GF-D8 (cell line): ENCODE measurements at regions not wholly inside any gene's neighbourhood (a gene's known extent, or its start where the extent isn't known, plus 50 kb on each side); places are given as distances from the start of the nearest gene placed in this dataset.

Experiments
- DNase-seq: peaks from one replicate; lab custom pipeline; 2025; lab: John Stamatoyannopoulos, UW

DNA sequence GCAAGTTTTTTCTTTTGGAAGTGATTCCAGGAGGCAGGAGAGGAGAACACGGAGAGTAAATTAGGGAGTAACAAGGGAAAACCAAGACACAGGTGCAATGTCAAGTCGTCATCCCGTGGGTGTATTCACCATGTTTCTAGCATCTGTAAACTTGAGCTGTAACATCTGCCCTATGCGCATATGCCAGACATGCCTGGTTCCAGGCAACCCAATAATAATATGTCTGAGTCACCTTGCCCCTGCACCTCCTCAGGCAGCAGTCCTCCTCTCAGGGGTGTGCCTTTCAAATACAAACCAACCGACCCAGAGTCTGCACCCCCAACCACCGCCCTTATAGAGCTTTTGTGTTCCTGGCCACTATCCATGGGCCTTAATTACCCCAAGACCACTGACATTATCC, 107.0 kb upstream of the PDE1C start:
- DNase-seq: no peak

DNA sequence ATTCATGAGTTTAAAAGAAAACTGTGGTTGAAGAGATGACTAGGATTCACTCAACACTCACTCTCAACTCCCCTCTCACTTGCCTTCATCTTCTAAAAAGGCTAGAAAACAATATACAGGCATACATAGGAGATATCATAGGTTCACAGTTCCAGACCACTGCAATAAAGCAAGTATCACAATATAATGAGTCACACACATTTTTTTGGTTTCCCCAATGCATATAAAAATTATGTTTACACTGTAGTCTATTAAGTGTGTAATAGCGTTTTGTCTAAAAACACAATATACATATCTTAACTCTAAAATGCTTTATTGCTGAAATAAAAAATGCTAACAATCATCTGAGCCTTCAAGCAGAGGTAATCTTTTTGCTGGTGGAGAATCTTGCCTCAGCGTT, 104.9 kb upstream of the PDE1C start:
- DNase-seq: no peak

- no peak for DNase-seq
These were observed 101.0 kb upstream of the PDE1C start for GRCh38 chr7:32171248-32171647.

- no peak for DNase-seq
These were observed 100.6 kb upstream of the PDE1C start for GRCh38 chr7:32170838-32171237.

DNA sequence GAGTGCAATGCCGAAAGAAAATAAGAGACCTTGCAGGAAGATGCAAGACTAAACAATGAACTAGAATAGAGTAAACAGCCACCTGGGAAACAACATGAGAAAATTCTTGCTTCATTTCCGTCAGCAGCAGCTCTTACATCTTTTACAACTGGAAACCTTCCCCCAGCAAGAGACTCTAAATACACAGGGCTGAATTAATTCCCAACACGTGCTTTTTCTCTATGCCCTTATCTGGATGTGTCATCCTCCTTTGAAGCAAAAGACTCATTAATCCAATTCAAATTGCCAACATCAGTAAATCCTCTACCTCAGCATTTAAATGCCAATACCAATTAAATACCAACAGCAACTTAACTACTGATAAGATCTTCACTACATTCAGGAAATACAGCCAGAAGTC, 99.0 kb upstream of the PDE1C start:
- DNase-seq: no peak

DNA sequence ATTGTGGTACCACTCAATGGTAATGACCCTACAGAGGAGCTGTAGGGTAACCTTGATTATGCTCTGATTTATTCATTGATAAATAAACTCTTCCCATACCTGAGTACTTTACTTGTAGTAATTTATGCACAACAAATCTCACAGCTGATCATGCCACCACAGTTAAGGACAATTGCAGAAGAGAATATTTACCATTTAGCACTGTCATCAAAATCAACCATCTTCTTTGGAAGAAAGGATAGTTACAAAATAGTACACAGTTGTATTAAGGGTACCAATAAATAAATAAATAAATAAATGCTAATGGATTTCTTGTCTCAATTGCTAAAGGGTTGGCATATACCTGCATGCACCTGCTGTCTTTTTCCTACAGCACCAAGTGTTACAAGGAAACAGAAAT, 97.6 kb upstream of the PDE1C start:
- DNase-seq: no peak

DNA sequence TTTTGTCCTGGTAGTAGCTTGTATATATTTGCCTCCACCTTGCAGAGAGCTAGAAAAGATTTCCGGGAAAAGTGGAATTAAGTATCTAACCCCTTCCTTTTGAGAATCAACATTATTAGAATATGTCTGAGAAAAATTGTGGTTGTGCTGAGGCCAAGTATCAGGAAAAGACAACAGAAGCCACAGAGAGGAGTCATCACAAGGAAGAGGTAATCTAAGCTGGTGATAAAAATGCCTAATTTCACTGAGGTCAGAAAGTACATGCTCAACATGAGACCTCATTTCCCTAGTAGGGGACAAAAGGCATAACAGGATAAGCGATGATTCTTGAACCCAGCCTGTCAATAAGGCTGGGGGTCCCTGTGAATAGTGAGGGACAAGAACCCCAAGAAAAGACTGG, 97.0 kb upstream of the PDE1C start:
- DNase-seq: no peak

DNA sequence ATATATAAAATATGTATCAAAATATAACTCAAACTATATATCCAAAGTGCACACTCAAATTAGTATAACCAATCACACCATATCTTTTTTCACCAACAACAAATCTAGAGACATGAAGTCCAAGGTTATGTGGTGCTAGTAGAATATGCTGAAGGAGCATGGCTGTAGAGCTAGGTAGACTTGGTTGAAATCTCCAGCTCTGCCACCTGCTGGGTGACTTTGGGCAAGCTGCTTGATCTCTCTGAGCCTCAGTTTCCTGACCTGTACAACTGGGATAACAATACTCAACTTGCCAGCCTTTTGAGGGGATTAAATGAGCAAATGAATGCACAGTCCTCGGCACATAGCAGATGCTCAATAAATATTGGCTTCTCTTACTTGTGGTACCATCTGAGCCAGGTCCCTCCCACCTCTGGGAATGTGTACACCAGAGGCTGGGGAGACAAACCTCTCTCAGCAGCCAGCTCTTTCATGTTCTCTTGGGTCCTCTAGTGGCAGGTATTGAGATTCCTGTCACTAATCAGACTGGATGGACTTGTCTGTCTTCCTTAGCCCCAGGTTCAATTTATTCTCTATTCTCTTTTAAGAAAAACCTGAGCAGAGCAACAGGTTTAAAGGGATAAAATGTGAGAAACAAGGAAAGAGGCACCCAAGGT, 94.3 kb upstream of the PDE1C start:
- DNase-seq: no peak

- no peak for DNase-seq
These were observed 93.7 kb upstream of the PDE1C start for GRCh38 chr7:32163896-32164295.

DNA sequence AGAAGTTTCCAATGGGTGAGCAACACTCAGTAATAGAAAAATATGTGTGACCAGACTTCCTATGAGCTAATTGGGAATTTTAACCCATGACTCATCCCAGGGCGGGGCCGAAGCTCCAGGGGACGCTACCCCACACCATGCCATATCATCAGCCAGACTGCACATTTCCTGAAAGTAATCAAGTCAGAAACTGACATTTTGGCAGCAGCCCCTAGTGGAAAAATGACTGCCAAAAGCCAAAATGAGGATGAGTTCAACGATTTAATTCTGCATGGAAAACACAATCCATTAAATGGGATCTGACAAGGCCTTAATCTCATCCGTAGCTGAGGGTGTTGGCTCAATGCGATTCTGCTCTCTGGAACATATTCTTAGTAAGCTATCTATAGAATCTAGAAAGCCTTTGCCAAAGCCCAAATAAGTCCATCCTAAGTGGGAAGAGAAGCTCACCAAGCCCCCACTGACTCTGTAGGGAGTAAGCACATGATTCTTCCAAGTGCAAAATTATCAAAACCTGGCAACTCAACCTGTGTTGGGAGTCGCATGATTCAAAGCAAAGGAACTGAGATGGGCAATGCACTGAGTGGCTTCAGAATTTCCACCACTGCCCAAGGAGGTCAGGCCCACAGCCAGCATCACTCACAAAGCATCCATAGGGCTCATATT, 93.1 kb upstream of the PDE1C start:
- no peak for DNase-seq

DNA sequence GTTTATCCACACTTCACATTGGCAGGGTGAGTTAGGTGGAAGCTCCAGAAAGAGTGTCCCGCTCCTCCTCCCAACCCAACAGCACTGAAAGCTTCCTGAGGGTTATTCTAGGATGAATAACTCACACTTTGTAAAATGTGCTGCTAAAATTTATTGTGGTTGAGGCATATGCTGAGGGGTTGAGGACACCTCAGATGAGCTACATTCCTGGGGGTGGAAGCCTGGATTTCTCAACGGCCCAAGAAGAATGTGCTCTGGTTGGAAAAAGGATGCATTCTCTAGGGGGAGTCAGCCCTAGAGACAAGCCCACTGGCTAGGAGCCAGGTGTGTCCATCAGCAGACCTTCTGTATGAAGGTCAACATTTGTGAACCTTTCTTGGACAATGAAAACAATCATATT, 91.5 kb upstream of the PDE1C start:
- no peak for DNase-seq

DNA sequence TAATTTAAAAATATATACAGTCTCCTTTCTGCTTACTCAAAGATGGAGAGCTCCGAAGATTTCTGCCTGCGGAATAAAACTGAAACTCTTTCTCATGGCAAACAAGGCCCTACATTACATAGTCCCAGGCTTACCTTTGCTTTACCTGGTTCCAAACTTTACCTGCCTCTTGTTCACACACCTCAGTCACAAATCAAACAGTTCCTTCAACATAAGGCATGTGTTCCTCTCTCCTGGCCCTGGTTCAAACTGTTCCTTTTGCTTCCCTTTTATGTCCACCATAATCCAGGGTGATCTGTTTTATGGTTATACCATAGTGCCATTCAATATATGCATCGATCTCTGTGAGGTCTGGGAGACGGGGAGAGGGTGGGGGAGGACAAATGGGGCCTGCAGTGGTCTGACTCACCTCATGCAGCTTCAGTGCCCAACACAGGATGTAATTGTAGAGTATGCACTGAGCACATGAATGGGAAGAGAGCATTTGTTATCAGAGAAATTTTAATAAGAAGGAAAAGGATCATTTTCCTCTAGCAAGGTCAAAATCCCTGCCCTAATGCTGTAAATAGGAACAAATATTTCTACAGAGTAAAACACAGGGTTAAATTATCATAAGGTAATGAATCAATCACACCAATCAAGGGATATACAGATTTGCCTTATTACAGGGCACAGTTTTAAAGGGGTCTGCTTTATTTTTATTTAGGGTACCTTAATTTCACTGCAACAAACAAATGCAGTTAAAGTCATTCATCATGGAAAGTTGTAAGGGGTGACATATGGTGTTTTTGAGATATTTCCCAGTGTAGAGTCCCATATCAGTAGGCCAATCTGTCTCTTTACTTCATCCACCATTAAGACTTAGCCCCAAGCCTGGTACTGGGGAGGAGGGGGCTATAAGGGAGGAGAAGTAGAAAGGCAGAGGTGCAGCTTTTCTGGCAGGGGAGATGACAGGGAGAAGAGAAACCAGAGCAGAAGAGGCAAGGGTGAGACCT, 88.8 kb upstream of the PDE1C start:
- no peak for DNase-seq

GRCh38 chr7:32158076-32158475, 87.9 kb upstream of the PDE1C start:
- DNase-seq: no peak

DNA sequence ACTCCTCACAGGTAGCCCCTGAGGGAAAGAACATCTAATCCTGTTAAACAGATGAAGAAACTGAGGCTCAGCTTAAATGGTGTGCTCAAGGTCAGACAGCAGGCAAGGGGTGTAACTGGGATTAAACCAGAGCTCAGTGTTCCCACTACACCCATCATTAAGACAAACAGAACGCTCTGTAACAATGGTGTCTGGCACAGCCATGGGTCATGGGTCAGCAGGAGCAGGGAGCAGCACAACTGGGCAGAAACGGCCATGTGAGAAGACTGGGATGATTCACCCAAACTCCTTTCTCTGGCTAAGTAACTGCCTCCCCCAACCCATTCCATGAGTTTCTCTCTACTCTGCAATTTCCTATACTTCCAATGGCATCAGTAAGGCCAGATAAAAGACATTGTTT, 85.5 kb upstream of the PDE1C start:
- no peak for DNase-seq

GRCh38 chr7:32154797-32155196, 84.6 kb upstream of the PDE1C start:
- no peak for DNase-seq

GRCh38 chr7:32153006-32153405, 82.8 kb upstream of the PDE1C start:
- no peak for DNase-seq

GRCh38 chr7:32152576-32152975, 82.4 kb upstream of the PDE1C start:
- no peak for DNase-seq

- no peak for DNase-seq
These were observed 80.4 kb upstream of the PDE1C start for GRCh38 chr7:32150589-32150988.

DNA sequence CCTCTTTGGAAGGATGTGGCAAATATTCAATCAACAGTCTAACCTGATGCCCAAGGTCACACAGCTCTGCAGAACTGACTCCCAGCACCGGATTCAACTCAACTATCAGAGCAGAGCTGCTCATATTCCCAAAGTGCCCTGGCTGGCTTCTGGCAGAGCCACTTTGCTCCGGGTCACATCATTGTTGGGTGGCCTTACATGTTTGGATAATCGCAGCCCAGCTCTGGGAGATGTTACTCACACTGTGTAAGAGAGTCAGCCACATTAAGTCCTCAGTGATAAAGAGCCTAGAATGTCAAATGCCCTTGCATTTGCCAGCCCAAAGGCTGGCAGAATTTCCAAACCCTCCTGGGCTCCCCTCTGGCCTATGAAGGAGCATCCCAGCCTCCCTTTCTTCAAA, 79.8 kb upstream of the PDE1C start:
- no peak for DNase-seq

DNA sequence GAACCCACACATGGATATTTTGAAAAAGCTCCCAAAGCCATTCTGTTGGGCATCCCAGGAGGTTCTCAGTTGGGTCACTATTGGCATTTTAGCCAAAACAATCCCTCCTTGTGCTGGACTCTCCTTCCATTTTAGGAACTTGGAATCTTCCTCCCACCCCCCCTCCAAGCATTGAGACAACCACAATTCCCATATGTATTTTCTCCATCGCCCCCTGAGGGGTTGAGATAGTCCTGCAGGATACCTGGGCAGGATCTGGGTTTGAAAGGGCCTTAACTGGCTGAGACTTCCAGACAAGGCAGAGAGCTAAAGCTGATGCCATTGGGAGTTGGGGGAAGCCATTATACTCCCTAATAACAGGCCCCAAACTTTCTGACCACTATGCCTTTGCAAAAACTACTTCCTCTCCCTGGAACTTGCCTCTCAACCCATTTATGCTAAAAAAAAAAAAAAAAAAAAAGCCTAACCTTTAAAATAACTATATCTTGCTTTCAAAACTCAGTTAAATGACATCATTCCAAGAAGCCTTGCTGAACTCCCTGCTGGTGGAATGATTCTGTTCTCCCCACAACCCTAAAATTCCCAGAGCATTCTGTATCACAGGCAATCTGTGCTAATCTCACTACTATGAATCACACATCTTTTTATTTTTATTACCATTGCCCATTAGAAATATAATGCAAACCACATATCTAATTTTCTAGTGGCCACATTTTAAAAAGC, 77.5 kb upstream of the PDE1C start:
- DNase-seq: no peak

DNA sequence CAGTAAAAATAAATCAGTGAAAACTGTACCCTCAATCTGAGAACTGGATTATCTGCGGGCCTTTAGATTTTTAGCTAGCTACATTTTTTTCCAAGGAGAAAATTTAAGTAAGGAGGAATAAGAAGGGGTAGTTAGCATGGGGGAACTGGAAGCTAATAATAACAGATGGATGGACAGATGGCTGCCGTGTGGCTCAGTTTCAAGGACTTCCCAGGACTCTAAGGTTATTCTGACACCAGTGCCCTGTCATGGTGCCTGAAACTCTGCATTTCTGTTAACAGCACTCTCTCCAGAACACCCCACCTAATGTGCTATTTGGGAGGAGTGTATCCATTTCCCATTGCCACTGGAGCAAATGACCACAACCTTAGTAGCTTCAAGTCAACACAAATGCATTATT, 75.7 kb upstream of the PDE1C start:
- no peak for DNase-seq

- DNase-seq: no peak
These were observed 74.5 kb upstream of the PDE1C start for GRCh38 chr7:32144676-32145075.
